ENCODE measurements at regions not wholly inside any gene's neighbourhood (a gene's known extent, or its start where the extent isn't known, plus 50 kb on each side); places are given as distances from the start of the nearest gene placed in this dataset.

GRCh38 chr4:52329894-52330293, 278.8 kb downstream of the SPATA18 start:
- TF ChIP-seq CTCF (conservative IDR thresholded peaks at IDR 0.05) (no peak), EZH2 (IDR thresholded peaks at IDR 0.05; ENCODE audit: low read depth) (no peak)

Measured in PC-9 (cell line).